HG02981 (cell line): ENCODE measurements at regions not wholly inside any gene's neighbourhood (a gene's known extent, or its start where the extent isn't known, plus 50 kb on each side); places are given as distances from the start of the nearest gene placed in this dataset.

Source experiments
- ATAC-seq: cut with Tn5 transposase; IDR thresholded peaks from one replicate; pipeline ENCODE4 v1.9.1; 2021; ENCODE audit warnings: mild to moderate bottlenecking, moderate library complexity; ENCODE audit not compliant: unreplicated experiment

DNA sequence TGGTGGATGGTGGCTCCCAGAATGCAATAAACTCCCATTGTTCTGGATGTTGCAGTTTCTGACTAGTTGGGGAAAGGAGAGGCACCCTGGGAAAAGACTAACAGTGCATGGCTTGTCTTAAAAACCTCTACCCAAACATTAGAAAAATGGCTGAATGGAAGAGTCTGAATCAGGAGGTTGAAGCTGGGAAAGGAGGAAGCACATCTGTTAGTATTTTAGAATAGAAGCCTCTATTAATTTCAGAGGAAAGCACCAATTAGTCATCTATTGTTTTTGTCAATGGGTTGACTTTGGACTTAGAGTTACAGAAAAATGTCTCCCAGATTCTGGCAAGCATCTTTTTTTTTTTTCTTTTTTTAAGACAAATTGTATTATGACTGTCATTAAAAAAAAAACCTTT lies 56.1 kb upstream of the ELMO1 start:
- ATAC-seq = no peak

DNA sequence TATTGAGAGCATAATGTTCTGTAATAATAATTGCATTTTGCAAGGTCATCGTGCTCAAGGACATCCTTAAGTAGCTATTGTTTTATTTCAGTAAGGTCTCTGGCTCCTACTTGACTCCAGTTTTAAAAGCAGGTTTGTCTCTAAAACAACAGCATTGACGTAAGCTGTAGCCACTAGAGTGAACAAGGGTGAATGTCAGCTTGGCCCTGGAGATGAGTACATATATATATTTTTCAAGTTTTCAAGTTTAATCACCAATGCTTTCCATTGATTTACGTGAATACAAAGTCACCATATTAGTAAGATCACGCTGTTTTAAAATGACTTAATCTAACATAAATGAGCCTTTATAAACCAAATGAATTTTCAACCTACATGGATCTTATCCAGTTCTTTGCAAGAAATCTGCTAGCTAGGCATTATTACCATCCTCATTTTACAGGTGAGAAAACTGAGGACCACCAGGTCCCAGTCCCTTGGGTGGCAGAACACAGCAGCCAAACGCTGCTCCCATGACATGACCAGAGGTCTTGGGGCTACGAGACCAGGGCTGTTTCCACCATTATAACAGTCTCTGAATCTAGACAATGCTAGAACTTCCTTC lies 57.2 kb upstream of the ELMO1 start:
- no peak for ATAC-seq

DNA sequence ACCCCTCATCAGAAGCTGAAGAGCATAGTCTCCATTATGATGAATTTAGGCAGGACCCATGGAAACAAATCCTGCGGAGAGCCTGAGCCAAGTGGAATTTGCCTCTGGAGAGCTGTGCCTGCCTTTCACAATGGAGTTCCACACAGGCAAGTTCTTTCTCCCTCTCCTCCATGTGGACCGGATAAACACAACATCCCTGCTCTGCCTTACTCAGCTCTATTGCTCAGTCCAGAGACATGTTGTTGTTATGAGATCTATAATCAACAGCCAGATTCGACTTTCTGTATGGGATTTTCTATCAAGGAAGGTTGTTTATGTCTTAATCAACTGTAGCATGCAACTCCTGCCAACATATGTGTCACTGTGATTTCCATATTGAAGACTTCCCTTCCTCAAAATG lies 59.5 kb upstream of the ELMO1 start:
- ATAC-seq = no peak

- no peak for ATAC-seq
Measured at GRCh38 chr7:37510043-37510634, 61.5 kb upstream of the ELMO1 start.

GRCh38 chr7:37511915-37512314 lies 63.3 kb upstream of the ELMO1 start:
- no peak for ATAC-seq

DNA sequence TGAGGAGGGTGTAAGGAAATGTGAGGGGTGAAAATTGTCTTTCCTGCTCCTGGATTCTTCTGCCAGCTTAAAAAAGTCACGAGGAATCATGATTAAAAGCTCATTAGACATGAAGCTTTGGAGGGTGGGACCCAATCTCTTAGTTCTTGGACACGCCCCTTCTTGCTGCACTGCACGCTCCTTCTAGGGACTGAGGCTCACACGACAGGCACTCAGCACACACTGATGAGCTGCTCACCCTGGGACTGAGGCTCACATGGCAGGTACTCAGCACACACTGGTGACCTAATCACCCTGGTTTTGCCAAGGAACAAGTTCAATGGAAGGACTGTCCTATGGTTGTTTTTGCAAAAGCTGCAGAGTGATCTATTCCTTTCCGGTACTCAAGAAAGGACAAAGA lies 65.8 kb upstream of the ELMO1 start:
- ATAC-seq = no peak

- no peak for ATAC-seq
Measured at GRCh38 chr7:37516664-37517063, 68.0 kb upstream of the ELMO1 start.

DNA sequence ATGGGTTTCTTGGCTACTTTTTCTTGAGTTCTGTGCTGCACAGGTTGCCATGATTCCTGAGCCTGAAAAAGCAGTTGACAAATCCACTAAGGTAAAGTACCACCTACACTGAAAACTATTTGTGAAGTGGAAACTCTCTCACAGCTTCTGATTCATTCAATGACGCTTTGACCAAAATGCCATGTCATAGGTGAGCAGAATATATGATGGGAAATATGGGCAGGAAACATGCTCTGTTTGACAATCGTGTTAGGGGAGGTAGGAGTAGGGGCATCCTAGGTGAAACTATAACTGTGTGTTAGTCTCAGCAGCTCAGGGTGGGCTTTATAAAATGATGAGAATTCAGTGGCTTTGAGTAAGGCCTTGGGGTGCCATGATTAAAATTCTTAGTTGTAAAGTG lies 69.6 kb upstream of the ELMO1 start:
- no peak for ATAC-seq

DNA sequence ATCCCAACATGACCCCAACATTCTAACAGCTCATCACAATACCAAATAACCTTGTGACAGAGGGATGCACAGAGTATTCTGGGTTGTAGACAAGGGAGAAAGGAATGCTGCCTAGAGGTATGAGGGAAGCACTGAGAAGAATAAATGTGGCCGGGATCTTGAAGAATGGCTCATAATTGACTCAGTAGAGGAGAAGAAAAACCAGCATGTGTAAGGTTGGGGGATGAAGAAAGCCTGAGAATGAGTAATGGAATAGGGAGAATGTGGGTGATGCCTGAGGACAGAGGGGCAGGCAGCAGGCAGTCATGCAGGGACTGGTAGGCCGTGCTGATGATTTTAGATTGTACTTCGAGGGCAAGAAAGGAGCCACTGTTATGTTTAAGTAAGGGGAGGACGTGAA lies 75.4 kb upstream of the ELMO1 start:
- no peak for ATAC-seq

DNA sequence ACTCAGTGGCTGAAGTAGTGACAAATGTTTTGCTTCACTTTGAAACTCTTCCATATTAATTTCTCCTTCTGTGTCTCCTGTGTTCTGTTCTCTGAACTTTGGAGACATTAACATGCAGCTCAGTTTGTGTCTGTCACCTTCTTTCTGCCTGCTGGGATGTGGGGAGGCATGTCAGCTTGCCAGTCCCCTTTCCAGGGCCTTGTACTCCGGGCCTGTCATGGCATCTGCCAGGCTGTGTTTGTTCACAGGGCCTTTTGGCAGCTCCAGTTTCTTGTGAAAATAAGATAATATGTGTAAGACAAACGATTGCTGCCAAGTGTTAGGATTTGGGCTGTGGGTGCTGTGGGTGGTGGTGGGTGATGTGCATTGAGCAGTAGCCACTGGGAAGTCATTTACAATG lies 76.1 kb upstream of the ELMO1 start:
- ATAC-seq = no peak

GRCh38 chr7:37526623-37527022 lies 78.0 kb upstream of the ELMO1 start:
- ATAC-seq = no peak

DNA sequence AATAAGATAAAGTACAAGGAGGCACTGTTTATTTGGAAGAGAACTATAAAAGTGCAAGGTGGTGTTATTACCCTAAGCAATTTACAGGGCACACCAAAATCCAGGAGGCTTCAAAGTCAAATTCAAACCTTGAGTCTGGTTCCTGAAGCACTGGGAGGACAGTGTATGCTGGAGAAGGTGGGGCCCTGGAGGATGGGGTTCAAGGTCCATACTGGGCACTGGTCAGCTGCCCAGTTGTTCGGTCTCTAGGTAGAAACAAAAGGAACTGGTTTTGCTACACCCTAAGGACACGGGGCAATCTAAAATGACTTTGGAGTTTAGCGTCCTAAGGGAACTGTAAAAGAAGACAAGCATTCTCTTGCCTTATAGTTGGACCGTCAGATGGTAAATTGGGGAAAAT lies 78.4 kb upstream of the ELMO1 start:
- no peak for ATAC-seq

GRCh38 chr7:37531225-37531624 lies 82.6 kb upstream of the ELMO1 start:
- ATAC-seq = no peak

- no peak for ATAC-seq
Measured at GRCh38 chr7:37532636-37533035, 84.0 kb upstream of the ELMO1 start.

DNA sequence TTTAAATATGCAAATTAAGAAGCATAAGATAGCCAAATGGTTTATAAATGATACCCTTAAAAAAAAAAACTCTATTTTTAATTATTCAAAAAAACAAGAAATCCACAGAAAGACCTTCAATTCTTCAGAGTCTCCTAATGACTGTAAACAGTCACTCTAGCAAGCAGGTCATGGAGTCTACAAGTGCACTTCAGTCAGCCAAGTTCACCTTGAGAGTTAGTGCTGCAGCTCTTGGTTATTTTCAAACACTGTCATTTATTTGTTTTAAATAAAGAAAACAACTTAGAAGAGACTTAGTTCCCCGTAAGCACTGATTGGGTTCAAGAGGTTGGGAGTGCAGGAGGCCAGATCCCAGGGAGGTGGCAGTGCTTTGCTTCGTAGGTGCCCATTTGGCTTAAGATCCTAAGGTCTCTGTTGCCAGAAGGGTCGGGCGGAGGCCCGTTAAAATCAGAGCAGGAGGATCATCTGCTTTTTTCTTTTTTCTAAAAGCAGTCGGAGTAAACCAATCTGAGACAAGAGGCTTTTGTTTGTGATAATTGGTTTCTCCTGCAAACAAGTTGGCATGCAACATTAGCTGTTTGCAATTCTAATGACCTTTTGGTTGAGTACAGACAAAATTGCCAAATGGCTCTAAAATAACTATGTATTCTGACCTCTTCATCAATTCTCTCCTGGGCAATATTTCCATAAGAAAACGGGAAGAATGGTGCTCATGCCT lies 86.4 kb upstream of the ELMO1 start:
- ATAC-seq = no peak

GRCh38 chr7:37535841-37536240 lies 87.2 kb upstream of the ELMO1 start:
- ATAC-seq = no peak

DNA sequence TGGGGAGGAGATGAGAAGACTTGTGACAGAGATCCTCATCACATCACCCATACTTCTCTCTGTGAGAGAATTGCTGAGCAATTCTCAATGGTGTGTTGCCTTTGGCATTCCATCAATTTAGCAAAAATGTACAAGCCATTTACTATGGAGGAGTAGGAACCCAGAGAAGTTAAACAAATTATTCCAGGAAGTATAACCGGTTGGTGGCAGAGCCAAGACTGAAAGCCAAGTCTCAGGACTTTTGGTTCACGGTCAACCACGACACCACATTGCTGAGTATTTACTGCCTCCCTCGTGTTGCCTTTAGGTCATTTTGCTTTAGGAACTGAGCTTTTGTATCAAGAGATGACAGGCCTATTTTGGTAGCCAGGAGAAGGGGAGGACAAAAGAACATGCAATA lies 88.0 kb upstream of the ELMO1 start:
- no peak for ATAC-seq

DNA sequence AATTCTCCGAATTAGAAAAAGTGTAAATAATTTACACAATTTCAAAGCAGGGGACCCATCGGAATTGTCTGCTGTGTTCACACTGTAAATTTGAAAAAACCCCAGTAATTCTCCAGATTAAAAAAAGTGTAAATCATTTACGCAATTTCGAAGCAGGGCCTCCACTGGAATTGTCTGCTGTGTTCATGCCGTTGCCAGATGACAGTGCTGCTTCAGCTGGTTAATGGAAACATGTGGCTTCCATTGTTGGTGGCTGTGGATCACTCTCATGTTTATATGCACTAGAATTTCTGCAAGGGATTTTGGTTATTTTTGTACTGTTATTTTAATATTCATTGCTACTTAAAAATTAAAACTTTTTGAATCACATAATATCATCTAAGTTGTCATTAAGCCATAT lies 88.8 kb upstream of the ELMO1 start:
- no peak for ATAC-seq

GRCh38 chr7:37538945-37539344 lies 90.3 kb upstream of the ELMO1 start:
- no peak for ATAC-seq

- no peak for ATAC-seq
Measured at GRCh38 chr7:37540917-37541316, 92.3 kb upstream of the ELMO1 start.

- peak; percentile 95 for ATAC-seq
Measured at GRCh38 chr7:37541810-37542443, 93.3 kb upstream of the ELMO1 start.
